GM19043 (cell line): ENCODE measurements at regions not wholly inside any gene's neighbourhood (a gene's known extent, or its start where the extent isn't known, plus 50 kb on each side); places are given as distances from the start of the nearest gene placed in this dataset.

Source experiments
- ATAC-seq: cut with Tn5 transposase; IDR thresholded peaks from one replicate; pipeline ENCODE4 v1.9.1; 2021; ENCODE audit warnings: low read depth; ENCODE audit not compliant: unreplicated experiment

DNA sequence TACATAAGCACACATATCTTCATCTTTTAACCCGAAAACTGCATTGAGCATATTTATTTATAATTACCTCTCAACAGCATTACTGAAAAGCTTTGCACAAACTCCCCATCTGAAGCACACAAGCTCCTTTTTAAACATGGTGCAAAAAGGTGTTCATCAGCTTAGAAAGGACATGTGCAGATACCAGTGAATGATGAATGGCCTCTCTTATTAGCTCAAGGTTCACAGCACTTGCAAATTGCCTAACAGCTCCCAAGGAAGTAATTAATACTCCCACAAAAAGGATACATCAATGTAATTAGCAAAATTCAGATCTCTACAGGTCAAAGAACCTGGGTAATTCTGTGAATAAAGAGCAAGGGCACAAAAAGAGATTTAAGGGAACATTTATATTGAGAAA, 422.0 kb downstream of the HINT1 start:
- ATAC-seq: no peak

DNA sequence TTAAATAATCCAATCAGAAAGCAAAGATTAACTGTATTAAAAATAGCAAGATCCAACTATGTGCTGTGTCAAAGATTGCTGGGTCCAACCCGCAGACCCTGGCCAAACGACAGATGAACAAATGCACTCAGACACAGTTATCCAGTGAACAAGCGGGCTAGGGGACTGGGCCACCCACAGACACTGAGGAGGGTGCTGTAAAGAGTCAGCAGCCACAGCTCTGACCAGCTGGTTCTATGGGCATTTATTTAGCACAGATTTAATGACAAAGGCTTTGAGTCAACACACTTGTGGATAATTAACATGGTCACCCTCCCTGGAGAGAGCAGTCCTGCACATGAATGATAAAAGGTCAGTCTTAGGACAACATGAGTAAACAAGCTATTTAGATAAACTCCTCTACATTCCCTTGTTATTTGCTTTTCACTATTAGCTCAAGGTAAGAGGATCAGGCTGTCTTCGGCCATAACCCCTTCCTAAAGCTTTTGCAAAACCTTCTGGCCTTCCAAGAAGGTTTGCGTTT, 424.9 kb downstream of the HINT1 start:
- ATAC-seq: no peak

DNA sequence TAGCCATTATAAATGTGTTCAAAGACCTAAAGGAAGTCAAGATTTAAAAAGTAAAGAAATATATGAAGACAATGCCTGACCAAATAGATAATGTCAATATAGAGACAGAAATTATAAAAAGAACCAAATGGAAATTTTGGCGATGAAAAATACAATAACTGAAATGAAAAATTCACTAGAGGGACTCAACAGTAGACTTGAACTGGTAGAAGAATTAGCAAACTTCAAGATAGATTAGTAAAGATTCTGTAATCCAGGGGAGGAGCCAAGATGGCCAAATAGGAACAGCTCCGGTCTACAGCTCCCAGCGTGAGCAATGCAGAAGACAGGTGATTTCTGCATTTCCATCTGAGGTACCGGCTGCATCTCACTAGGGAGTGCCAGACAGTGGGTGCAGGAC, 433.2 kb downstream of the HINT1 start:
- no peak for ATAC-seq

DNA sequence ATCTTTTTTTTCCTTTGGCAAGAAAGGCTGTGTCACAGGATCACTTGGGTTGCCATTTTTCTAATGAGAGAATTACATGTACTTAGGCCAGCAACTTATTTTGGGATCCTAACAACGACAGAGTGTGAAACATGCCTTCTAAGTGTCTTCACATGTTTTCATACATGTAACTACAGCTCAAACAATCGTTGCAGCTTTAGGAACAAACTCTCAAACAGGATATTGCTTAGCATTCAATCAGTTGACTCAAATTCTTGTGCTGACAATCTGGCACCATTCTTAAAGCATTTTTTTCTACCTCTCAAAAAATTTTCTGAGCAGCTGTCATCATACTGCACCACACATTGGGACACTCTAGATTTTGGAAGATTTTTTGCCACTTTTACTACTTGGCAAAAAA, 435.5 kb downstream of the HINT1 start:
- no peak for ATAC-seq

DNA sequence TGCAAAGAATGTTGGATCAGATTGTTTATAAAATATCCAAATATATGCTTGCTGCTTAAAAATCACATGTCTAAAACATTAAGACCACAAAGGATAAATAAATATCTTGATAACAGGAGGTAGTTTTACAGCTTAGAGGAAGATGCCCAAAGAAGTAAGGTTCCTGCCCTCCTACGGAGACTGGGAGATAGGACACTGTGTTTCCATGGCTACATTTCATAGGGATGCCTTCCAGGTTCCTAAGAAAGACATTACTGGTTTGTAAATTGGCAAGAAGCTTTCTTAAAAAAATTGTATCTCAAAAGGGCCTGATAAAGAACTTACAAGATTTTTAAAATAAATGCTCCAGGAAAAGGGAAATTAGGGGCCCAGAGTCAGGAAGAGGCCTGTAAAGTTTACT, 437.2 kb downstream of the HINT1 start:
- no peak for ATAC-seq

DNA sequence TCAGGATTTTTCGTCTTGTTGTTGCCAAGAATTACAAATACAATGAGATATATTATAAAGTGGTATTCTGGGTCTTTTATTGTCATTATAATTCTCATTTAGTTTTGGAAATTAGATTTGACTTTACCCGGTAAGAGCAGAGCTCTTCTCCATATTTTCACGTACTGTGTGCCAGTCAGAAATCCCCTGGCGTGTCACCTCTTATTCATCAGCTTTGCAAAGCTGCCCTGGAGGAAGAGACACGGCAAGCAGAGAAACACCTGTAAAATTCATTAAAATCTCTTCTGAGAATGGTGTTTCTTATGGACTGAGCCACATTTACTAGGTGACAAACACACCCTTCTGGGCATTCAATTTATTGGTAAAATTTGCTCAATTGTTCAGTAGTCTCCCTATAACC, 440.4 kb downstream of the HINT1 start:
- ATAC-seq: no peak

DNA sequence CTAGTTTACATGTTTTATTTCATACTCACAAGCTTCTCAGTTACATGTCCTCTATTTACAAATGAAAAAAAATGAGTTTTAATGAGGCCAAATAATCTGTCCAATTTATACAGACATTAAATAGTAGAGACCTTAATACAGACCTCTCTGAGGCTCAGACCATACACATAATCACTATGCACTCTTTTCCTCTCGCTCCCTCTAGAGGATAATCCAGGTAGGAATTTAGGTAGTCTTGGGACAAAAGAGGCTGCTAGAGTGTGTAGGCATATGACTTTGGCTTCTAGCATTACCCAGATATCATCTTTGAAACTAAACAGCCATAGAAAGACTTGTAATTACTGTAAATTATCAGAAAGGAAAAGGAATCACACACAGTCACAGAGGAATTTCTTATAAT, 444.7 kb downstream of the HINT1 start:
- ATAC-seq: no peak

DNA sequence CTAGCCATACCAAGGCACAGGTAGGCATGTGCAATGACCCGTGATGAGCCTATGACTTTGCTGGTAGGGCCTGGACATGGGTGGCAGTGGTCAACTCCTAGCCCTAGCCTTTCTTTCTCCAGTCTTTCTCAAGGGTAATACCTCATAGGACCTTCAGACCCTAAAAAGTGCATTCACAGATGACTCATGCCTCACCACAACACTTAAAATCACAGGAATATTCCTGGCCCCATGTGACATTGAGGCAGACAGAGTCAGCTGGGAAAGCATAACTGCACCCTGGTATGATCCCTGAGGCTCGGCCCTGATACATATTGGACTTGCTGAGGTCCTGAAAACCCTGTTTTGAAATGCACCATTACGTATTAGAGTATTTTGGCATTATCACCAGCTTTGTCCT, 449.5 kb downstream of the HINT1 start:
- ATAC-seq: no peak

DNA sequence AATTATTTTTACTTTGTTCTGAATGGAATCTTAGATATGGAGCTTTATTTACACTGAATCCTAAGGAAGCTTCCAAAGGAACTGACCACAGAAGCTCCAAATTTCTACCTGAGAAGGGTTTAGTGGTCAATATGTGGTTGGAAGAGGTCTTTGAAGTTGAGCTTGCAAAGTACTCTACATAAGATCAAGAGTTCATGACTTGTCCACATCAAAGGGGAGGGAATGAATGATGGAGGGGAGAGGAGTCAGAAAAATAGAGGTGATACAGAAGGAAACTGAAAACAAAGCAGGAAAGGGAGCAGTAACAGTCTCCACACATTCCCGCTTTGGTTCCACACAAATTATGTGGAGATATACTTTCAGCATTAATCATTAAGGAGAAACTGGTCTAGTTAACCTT, 450.9 kb downstream of the HINT1 start:
- ATAC-seq: no peak

DNA sequence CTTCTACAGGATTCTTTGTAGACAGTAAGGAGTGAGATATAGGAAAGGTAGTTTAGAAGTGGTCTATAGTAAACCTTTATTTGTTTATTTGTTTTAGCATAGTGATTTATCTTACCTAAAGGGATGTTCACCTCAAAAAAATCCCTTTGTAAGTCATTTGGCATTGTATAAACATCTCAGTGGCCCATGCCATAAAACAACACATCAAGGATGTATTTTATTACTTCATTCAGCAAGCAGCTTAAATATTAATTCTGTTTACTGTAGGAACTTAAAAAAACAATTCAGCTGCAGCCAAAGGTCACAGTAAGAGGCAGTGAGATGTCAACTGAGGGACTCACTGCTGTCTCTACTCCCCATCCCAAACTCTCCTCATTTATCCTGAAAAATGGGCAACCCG, 452.7 kb downstream of the HINT1 start:
- no peak for ATAC-seq

DNA sequence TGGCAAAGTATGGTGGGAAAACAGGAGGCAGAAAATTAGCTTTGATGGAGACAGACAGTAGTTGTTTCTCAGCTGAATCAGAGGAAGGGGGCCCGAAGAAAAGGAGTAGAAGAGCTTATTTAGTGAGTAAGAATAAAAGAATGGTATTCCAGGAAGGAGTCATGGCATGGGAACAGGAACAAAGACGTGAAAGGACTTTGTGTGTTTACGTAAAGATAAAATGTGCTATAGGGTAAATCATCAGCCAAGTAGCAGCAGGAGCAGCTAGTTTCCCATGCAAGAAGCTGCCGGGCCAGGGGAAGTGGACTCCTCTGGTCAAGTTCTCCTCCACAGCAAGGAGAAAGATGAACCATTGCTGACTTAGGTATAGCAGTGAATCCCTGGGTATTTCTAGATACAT, 454.5 kb downstream of the HINT1 start:
- no peak for ATAC-seq

DNA sequence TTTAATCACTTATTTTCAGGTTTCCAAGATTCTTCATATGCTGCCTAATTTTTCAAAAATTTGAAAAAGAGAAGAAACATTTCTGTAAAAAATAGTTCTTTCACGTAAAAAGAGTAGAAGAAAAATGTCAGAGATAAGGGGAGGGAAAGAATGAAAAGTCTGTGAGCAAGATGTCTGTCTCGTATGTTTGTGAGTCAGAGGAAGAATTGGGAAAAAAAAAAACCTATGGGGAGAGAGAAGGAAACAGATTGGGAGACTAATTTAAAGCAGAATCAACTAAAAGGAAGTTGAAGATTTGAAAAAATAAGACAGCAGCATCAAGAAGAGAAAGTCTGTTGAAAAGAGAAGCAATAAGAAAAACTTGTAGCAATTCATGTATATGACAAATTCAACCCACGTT, 456.3 kb downstream of the HINT1 start:
- ATAC-seq: no peak

DNA sequence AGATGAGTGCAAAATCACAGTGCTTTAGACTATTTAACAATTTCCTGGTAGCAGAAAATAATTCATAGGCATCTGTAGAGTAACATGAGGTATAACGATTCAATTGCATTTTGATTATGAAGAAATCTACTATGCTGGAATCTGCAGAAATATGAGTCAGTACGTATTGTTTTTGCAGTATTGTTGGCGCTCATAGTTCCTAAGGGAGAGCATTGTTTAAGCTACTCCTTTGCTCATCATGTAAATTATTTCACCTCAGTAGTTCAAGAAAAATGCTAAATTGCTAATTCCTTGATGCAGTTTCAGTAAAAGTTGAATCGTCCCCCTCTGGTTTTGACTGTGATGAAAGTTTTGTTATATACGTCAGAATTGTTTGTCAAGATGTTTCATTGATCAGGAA, 458.4 kb downstream of the HINT1 start:
- ATAC-seq: no peak

DNA sequence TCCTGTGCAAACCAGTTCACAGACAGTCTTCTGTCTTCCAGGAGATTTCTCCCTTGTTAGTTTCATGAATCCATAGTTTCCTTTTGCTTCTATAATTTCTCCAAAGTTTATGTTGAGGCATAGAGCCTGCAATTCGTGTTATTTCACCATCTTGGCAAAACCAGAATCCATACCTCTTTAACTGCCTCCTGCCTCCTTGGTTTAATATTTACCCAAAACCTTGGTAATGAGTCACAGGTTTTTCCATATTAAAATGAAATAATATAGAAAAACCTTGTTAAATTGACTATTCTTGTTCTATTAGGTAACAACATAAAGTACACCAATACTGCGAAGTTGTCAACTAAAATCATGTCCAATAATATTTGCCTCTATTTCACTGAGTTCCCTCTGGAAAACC, 459.7 kb downstream of the HINT1 start:
- no peak for ATAC-seq

DNA sequence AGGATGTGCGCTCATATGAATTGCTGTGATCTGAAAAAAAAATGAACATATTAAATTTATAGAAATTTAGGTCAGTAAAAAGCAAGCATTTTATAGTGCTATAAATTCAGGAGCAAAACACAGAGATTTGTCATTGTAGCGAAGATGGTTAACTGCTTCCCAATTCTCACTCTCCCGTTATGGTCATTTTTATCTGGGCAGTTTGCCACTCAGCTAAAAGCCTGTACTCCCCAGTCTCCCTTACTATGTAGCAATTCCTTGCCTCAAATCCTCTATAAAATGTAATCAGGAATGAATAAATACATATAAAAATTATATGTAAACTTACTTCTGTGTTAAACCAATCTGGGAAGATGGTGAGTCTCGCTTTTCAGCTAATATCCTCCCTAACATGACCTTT, 471.5 kb downstream of the HINT1 start:
- no peak for ATAC-seq

DNA sequence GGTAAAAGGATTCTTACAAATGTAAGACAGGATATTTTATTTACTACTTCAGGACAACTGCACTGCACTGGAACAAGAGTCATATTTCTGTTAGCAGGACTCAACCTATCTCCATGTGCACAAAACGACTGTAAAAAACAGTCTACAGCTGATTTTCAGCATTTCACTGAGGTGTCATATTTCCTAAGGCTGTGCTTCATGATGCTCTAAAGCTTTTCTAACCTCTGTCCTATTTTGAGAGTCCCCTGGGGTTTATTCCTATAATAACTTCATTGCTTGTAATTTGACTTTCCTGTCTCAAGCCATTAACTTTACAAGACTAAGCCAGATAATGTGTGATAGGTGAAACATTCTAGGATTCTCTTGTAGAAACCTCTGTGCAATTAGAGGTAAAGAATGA, 472.3 kb downstream of the HINT1 start:
- ATAC-seq: no peak

DNA sequence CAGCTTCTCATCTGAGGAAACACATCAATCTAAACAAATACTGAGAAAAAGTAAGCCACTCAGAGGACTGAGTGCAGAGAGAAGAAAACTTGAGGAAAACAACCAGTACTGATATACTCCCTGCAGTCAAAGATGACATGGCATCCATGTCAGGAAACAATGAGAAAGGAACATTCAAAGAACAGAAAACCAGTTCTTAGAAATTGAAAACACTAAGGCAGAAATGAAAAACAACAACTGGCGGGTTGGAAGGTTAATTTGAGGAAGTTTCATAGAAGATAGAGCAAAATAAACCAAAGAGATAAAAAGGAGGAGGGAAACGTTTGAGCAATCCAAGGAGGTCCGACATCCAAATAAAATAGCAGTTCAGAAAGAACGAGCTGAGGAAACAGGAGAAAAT, 475.2 kb downstream of the HINT1 start:
- no peak for ATAC-seq

DNA sequence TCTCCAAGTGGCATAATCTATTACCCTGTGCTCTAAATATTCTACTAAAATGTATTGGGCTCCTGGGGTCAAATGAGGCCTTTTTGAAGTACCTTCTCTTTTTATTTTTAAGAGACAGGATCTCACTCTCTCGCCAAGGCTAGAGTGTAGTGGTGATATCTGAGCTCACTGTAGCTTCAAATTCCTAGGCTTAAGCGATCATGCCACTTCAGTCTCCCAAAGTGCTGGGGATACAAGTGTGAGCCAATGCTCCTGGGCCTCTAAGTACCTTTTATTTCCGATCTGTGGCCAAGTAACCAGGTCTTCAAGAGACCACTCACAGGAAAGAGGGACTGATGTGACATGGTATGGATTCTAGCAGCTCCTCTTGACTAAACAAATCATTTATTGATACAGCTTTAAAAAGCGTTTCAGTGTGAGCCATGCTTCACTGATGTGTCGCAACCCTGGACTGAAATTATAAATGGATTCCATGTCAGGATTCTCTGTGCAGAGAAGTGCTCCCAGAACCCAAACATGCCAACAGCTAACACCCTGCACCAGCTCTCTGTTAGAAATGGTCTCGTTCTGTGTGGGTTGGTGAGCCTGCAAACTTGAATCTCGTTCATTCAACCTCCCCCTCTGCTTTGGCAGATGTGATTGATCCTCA, 477.8 kb downstream of the HINT1 start:
- ATAC-seq: no peak

DNA sequence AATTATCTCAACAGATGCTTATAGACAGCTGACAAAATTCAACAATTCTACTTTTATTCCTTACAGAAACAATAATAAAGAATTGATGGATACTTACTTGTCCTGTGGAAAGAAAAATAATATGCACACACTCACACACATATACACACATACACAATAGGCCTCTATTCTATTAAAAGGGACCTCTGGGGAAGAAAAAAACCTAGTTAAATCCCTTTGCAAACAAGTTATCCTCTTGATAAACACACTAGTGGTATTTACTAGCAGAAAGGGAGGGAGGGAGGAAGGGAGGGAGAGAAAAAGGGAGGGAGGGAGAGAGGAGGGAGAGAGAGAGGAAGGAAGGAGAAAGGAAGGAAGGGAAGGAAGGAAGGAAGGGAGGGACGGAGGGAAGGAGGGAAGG, 486.4 kb downstream of the HINT1 start:
- ATAC-seq: no peak

DNA sequence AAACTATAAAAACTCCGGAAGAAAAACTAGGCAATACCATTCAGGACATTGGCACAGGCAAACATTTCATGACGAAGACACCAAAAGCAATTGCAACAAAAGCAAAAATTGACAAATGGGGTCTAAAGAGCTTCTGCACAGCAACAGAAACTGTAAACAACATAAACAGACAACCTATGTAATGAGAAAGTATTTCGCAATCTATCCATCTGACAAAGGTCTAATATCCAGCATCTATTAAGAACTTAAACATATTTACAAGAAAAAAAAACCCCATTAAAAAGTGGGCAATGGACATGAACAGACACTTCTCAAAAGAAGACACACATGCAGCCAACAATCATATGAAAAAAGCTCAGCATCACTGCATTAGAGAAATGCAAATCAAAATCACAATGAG, 498.6 kb downstream of the HINT1 start:
- ATAC-seq: no peak

DNA sequence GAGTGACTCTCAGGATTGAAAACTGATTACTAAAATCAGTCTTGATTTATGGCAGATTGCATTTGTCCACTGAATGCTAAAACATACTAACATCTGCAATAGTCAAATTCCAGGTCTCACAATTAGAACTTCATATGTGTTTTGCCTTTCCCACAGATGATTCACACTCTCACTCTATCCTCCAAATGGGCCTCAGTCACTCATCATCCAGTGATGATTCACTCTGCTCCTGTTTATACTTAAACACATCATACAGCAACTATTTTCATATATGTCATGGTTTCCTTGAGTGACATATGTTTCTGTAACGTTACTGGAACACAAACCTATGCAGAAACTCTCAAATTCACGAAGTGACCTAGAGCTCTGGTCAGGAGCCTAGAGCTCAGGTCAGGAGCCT, 512.9 kb downstream of the HINT1 start:
- ATAC-seq: no peak

DNA sequence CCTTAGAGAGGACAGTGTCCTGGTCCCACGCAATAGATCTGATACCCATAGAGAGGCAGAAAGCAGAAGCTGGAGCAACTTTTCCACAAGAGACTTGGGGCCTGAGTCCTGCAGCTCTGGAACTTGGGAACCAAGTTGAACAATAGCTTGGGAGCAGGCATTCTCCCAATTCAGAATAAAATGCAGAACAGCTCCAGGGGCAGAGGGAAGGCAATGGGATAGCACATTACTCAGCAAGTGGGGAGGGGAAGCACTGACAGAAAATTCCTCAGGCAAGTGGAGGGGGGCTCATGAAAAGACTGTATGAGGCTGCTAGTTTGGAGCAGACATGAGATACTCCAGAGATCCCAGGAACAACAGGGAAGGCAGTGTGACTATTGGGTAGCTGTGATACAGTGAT, 513.6 kb downstream of the HINT1 start:
- no peak for ATAC-seq

DNA sequence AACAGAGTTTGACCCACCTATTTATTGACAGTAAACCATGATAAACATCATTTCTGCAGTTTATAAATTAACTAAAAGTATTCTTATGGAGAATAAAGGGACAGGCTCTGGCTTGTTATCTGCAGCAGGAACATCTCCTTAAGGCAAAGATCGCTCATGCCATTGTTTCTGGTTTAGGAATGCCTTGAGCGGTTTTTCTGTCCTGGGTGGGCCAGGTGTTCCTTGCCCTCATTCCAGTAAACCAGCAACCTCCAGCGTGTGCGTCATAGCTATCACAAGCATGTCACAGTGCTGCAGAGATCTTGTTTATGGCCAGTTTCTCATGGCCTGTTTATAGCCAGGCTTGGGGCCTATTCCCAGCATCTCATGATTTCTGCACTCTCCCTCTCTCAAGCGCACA, 521.7 kb downstream of the HINT1 start:
- ATAC-seq: no peak
